ENCODE measurements at regions not wholly inside any gene's neighbourhood (a gene's known extent, or its start where the extent isn't known, plus 50 kb on each side); places are given as distances from the start of the nearest gene placed in this dataset.
"Not testable (repeated sequence)": the region's sequence is repeated elsewhere in the genome, so short reads cannot be mapped to it uniquely, and the experiment has no call there.

DNA sequence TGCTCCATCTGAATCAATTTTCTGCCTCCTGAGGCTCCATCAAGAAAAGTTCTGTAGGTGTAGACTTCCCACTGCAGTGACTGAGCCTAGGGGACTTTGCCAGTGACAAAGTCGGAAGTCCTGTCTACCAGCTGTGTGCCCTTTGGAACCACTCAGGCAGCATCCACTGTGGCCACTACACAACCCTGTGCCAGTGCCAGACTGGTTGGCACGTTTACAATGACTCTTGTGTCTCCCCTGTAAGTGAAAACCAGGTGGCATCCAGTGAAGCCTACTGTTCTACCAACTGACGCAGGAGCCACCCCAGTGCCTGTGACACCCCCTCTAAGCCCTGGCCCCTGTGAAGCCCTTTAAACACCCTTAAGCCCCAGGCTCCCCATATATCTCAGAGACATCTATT, 132.1 kb upstream of the SERPINE2 start:
- no peak for DNase-seq
- Mint-ChIP-seq H3K9me3 (no peaks in the 10 kb centered on the region), H3K27me3 (ENCODE audit: low read depth in 3 of 3) (peaks cover 0 to 8% (median 3%) of the 10 kb centered on the region in 3 donors), H3K4me1 (no peaks in the 10 kb centered on the region), H3K4me3 (no peak overlapping the region), H3K27ac (no peak overlapping the region), H3K36me3 (no peaks in the 10 kb centered on the region)

DNA sequence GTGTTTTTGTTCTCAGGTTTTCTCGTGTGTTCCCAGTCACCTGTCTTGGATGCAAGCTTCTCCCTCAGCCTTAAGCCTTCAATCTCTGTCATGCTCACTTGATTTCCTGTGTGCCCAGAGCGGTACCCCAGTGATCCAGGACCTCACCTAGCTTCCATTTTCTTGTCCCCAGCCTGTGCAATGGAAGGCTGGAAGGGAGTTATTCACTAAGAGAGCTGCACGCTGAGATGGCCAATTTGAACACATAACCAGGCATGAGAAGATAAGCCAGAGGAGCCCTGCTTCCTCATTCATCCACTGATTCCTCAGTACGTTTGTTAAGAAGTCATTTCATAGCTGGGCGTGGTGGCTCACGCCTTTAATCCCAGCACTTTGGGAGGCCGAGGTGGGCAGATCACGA, 130.8 kb upstream of the SERPINE2 start:
- Mint-ChIP-seq H3K4me1 (no peaks in the 10 kb centered on the region), H3K4me3 (no peak overlapping the region), H3K9me3 (peaks cover 0 to 2% (median 0%) of the 10 kb centered on the region in 6 donors), H3K36me3 (no peaks in the 10 kb centered on the region), H3K27me3 (ENCODE audit: low read depth in 3 of 3) (peaks cover 0 to 8% (median 3%) of the 10 kb centered on the region in 3 donors), H3K27ac (no peak overlapping the region)
- no peak for DNase-seq

DNA sequence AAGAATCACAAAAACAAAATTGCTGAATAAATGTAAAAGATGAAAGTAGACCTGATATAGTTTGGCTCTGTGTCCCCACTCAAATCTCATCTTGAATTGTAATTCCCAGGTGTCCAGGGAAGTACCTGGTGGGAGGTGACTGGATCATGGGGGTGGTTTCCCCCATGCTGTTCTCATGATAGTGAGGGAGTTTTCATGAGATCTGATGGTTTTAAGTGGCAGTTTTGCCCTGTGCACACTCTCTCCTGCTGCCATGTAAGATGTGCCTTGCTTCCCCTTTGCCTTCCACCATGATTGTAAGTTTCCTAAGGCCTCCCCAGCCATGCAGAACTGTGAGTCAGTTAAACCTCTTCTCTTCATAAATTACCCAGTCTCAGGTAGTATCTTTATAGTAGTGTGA, 128.7 kb upstream of the SERPINE2 start:
- H3K27ac Mint-ChIP-seq, H3K36me3 Mint-ChIP-seq, DNase-seq, H3K4me1 Mint-ChIP-seq, H3K4me3 Mint-ChIP-seq, H3K9me3 Mint-ChIP-seq: not testable (repeated sequence)
- H3K27me3 Mint-ChIP-seq (ENCODE audit: low read depth in 3 of 3) = peaks cover 0 to 13% (median 5%) of the 10 kb centered on the region in 3 donors

DNA sequence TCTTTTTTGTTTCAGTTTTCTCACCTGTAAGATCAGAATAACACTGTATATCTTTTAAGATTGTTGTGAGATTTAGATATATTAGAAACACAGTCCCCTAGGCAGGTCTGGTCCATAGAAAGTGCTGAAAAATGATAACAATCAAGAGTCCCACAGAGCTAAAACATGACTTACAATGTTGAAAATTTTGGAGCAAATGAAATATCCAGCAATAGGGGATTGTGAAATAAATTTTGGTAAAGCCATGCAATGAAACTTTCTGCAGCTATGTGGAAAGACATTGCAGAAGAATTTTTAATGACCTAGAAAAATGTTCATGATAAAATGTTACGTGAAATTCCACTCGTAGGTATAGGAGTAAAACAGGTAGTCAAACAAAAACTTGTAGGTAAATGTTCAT, 127.6 kb upstream of the SERPINE2 start:
- peaks cover 0 to 15% (median 5%) of the 10 kb centered on the region in 3 donors for H3K27me3 Mint-ChIP-seq (ENCODE audit: low read depth in 3 of 3)
- no peak overlapping the region for H3K4me3 Mint-ChIP-seq
- no peaks in the 10 kb centered on the region for H3K4me1 Mint-ChIP-seq
- H3K9me3 Mint-ChIP-seq = peaks cover 0 to 4% (median 0%) of the 10 kb centered on the region in 6 donors
- no peak for DNase-seq
- H3K27ac Mint-ChIP-seq = no peak overlapping the region
- no peaks in the 10 kb centered on the region for H3K36me3 Mint-ChIP-seq

DNA sequence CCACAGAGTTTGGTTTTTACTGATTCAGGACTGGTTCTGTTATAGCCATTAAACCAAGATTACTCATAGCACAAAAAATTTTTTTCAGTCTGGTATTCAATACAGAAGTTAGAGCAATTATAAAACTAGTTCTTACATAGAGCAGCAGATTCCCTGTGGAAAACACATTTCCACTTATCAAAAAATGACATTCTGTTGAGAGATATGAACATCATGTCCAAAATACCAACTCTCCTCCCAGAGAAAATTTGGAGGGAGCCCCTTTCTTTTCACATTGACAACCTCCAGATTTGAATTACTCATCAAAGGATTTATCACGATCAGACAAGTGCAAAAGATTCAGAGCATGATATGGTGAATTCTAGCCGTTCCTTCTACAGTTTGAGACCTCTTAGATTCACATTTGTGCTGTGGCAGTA, 126.8 kb upstream of the SERPINE2 start:
- H3K27ac Mint-ChIP-seq = no peak overlapping the region
- peaks cover 0 to 15% (median 5%) of the 10 kb centered on the region in 3 donors for H3K27me3 Mint-ChIP-seq (ENCODE audit: low read depth in 3 of 3)
- no peak overlapping the region for H3K4me3 Mint-ChIP-seq
- no peaks in the 10 kb centered on the region for H3K4me1 Mint-ChIP-seq
- DNase-seq = no peak
- peaks cover 0 to 4% (median 0%) of the 10 kb centered on the region in 6 donors for H3K9me3 Mint-ChIP-seq
- H3K36me3 Mint-ChIP-seq = no peaks in the 10 kb centered on the region

DNA sequence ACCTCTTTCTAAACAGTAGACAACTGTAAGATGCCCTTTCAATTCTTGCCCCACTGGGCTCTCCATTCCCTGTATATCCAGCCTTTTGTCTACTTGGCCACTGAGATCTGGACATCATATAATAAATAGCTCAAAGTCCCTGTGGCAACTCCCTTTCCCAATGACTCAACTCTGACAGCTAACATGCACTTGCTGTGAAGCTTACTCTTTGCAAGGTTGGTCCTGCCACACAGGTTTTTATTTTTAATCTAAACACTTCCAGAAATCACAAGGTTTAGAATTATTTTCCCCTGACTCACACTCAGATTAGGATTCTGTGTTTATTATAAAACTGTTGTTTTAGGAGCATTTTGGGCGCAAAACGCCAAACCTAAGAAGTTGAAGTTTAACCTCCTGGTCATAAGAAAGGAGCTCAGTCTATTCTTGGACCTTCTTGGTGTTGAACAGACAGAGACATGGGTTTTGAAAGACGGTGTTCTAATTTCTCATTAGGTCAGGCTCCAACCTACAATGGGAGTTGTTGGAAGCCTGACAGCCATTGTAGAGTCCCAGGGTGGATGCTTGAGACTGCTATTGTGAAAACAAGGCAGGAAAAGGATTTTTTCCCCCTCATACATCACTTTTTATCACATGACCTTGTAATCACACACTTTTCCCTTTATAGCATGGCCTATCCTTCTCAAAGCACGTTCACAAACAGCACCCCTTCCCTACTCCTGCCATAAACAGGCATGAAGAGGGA, 124.7 kb upstream of the SERPINE2 start:
- Mint-ChIP-seq H3K27me3 (ENCODE audit: low read depth in 3 of 3) (peaks cover 0 to 20% (median 7%) of the 10 kb centered on the region in 3 donors), H3K4me1 (no peaks in the 10 kb centered on the region), H3K9me3 (peaks cover 0 to 4% (median 0%) of the 10 kb centered on the region in 6 donors), H3K36me3 (no peaks in the 10 kb centered on the region), H3K27ac (no peak overlapping the region), H3K4me3 (no peak overlapping the region)
- no peak for DNase-seq

DNA sequence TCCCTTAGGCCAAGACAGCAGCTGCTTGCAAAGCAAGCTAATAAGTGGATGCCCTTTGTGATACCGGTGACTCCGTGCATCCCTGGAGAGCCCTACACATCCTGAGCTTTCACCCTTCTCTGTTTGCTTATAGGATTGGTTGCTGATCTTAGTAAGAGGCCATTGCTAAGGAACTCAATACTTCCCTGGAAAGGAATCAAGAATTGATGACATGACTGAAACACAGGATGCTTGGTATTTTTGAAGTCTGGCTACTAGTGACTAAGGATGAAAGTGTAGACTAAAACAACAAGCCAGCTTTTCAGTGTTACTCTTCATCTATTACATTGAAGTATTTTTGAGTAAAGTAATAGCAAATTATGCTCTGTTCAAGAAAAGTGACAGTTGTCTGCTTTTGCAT, 123.0 kb upstream of the SERPINE2 start:
- H3K4me3 Mint-ChIP-seq = no peak overlapping the region
- H3K27me3 Mint-ChIP-seq (ENCODE audit: low read depth in 3 of 3) = peaks cover 0 to 15% (median 4%) of the 10 kb centered on the region in 3 donors
- no peaks in the 10 kb centered on the region for H3K4me1 Mint-ChIP-seq
- peaks cover 0 to 4% (median 0%) of the 10 kb centered on the region in 6 donors for H3K9me3 Mint-ChIP-seq
- no peak for DNase-seq
- no peaks in the 10 kb centered on the region for H3K36me3 Mint-ChIP-seq
- no peak overlapping the region for H3K27ac Mint-ChIP-seq

DNA sequence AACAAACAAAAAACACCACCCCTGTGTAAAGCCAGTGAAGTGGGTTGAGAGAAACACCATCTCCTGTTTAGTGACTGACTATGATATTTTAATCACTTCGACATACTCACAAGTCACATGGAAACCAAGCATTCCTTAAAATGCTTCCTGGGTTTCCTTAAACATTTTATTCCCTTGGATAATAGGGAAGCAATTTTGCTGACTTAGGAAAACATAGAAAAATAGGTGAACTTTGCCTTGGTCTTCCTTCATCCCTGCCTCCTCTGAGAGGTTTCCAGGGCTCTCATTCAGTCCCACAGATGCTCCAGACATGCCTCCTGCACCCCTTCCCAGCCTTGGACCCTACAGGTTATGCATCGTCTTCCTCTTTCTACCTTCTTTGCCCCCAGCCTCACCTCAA, 122.6 kb upstream of the SERPINE2 start:
- Mint-ChIP-seq H3K4me3 (no peak overlapping the region), H3K4me1 (no peaks in the 10 kb centered on the region), H3K27ac (no peak overlapping the region), H3K9me3 (peaks cover 0 to 4% (median 0%) of the 10 kb centered on the region in 6 donors), H3K27me3 (ENCODE audit: low read depth in 3 of 3) (peaks cover 0 to 15% (median 4%) of the 10 kb centered on the region in 3 donors), H3K36me3 (no peaks in the 10 kb centered on the region)
- DNase-seq = no peak

DNA sequence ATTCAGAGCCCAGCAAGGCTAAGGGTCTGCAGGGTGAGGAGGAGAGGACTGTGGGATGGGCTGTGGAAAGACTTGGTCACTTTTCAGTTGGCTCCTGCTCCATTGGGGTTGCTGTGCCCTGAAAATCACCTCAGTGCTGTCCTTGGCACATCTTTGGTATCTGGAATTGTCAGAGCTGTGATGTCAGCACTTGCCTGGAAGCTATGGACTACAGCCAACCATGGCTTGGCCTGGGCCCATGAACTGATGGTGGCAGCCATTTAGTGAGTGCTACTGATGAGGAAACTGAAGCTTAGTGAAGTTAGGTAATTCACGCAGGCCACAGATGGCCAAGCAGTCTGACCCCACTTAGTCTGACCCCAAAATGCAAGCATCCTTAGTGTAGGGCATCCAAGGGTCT, 121.8 kb upstream of the SERPINE2 start:
- H3K4me1 Mint-ChIP-seq = no peaks in the 10 kb centered on the region
- peaks cover 0 to 15% (median 4%) of the 10 kb centered on the region in 3 donors for H3K27me3 Mint-ChIP-seq (ENCODE audit: low read depth in 3 of 3)

DNA sequence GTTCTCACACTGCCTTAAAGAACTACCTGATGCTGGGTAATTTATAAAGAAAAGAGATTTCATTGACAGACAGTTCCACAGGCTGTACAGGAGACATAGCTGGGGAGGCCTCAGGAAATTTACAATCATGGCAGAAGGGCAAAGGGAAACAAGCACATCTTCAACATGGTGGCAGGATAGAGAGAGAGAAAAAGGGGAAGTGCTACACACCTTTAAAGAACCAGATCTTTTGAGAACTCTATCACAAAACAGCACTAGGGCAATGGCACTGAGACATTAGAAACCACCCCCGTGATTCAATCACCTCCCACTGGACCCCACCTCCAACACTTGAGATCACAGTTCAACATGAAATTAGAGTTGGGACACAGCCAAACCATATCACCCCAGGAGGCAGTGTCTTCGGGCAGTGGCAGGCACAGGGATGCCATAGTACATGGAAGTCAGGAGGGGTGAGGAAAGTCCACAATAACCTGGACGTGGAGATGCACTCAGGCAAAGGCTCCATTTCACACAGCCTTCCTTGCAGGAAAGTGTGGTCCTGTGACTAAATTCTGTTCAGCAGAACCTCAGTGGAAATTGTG, 120.4 kb upstream of the SERPINE2 start:
- no peak overlapping the region for H3K27ac Mint-ChIP-seq
- peaks cover 0 to 12% (median 2%) of the 10 kb centered on the region in 3 donors for H3K27me3 Mint-ChIP-seq (ENCODE audit: low read depth in 3 of 3)
- H3K4me1 Mint-ChIP-seq = no peaks in the 10 kb centered on the region
- no peaks in the 10 kb centered on the region for H3K9me3 Mint-ChIP-seq
- H3K36me3 Mint-ChIP-seq = no peaks in the 10 kb centered on the region
- no peak overlapping the region for H3K4me3 Mint-ChIP-seq
- no peak for DNase-seq

More for the DNA sequence above, 121.8 kb upstream of the SERPINE2 start:
- H3K36me3 Mint-ChIP-seq = no peaks in the 10 kb centered on the region
- no peak for DNase-seq
- no peak overlapping the region for H3K4me3 Mint-ChIP-seq
- H3K9me3 Mint-ChIP-seq = peaks cover 0 to 4% (median 0%) of the 10 kb centered on the region in 6 donors
- H3K27ac Mint-ChIP-seq = no peak overlapping the region

DNA sequence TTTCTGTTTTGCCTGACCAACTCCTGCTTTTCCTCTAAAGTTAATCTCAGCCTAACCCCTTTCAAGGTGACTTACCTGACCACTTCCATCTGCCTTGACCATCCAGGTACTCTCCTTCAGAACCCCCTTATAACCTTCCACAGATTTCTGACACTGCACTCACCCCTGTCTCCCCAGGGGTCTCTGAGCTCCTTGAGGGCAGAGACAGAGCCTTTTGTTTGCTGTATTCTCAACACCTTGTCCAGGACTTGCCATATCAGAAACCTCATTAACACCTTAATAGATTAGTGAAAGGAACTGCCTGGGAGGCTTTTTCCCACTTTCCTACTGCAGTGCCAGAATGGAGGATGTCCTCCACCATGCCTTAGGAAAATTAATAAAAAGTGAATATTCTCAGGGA, 119.7 kb upstream of the SERPINE2 start:
- Mint-ChIP-seq H3K4me3 (no peak overlapping the region), H3K36me3 (no peaks in the 10 kb centered on the region), H3K27ac (no peak overlapping the region), H3K27me3 (ENCODE audit: low read depth in 3 of 3) (peaks cover 0 to 10% (median 2%) of the 10 kb centered on the region in 3 donors), H3K4me1 (no peaks in the 10 kb centered on the region), H3K9me3 (no peaks in the 10 kb centered on the region)
- no peak for DNase-seq

DNA sequence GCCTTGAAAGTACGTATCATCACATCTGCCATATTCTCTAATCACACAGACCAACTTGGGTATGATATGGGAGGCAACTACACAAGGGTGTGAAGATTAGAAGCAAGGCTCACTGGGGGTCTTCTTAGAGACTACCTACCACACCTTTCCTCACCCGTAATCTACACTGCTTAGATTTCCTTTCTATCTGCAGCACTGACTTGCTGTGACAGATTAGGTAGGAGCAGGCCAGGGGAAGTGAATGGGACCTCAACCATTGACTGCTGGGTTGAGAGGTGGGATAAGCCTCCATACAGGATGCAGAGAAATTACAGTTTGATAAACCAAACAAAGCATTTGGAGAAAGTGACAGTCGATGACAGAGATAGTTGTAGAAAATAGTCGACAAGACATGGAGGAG, 119.0 kb upstream of the SERPINE2 start:
- Mint-ChIP-seq H3K27me3 (ENCODE audit: low read depth in 3 of 3) (peaks cover 0 to 14% (median 4%) of the 10 kb centered on the region in 3 donors), H3K4me1 (no peaks in the 10 kb centered on the region), H3K9me3 (no peaks in the 10 kb centered on the region), H3K27ac (no peak overlapping the region), H3K36me3 (no peaks in the 10 kb centered on the region), H3K4me3 (no peak overlapping the region)
- no peak for DNase-seq

DNA sequence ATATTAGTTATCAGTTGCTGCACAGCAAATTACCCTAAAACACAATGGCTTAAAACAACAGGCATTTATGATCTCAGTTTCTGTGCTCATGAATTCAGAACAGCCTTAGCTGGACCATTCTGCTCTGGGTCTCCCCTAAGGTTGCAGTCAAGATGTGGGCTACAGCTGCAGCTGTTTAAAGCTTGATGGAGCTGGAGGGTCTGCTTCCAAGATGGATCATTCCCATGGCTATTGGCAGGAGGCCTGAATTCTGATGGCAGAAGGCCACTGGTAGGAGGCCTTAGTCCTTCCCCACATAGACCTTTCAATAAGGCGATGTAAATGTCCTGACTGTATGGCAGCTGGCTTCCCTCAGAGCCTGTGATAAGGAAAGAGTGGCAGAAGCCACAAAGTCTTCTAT, 118.6 kb upstream of the SERPINE2 start:
- Mint-ChIP-seq H3K36me3 (no peaks in the 10 kb centered on the region), H3K4me1 (no peaks in the 10 kb centered on the region), H3K9me3 (no peaks in the 10 kb centered on the region), H3K27me3 (ENCODE audit: low read depth in 3 of 3) (peaks cover 0 to 14% (median 4%) of the 10 kb centered on the region in 3 donors), H3K27ac (no peak overlapping the region), H3K4me3 (no peak overlapping the region)
- DNase-seq = no peak

DNA sequence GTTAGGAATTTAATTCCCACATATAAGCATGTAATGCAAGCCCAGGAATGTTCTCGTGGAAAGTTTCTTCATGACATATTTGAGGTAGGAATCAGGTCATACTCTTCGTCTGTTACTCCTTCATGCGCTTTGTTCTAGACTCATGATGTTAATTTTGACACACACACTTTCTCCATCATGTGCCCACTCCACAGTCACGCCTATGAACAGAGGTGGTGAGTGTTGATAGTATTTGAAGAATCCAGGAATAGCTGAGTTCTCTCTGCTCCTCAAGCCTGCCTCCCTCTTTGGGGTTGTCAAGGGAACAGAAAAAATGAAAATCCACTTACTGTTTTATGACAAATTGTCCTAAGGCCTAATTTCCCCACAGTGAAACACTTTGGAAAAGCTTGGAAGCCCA, 117.3 kb upstream of the SERPINE2 start:
- DNase-seq = no peak
- H3K4me1 Mint-ChIP-seq = no peaks in the 10 kb centered on the region
- no peak overlapping the region for H3K27ac Mint-ChIP-seq
- H3K27me3 Mint-ChIP-seq (ENCODE audit: low read depth in 3 of 3) = peaks cover 0 to 14% (median 4%) of the 10 kb centered on the region in 3 donors
- no peaks in the 10 kb centered on the region for H3K36me3 Mint-ChIP-seq
- no peak overlapping the region for H3K4me3 Mint-ChIP-seq
- no peaks in the 10 kb centered on the region for H3K9me3 Mint-ChIP-seq

Measured in immature natural killer cell (primary cell).